PC-9 (cell line): ENCODE measurements at regions not wholly inside any gene's neighbourhood (a gene's known extent, or its start where the extent isn't known, plus 50 kb on each side); places are given as distances from the start of the nearest gene placed in this dataset.
"Not testable (repeated sequence)": the region's sequence is repeated elsewhere in the genome, so short reads cannot be mapped to it uniquely, and the experiment has no call there.

Experiments
- BruUV-seq: library from RNA; stranded (reverse); fragments of 400-500 nt; replicated peaks from 2 replicates; lab custom pipeline; 2021; lab: Mats Ljungman, UMichigan
- CTCF ChIA-PET: fragments of 300-600 bp; sonication (Branson Sonifier 250); formaldehyde crosslinking; loops from one replicate; lab custom pipeline; 2022; ENCODE audit warnings: antibody characterized with exemption; lab: Charles Lee
- POLR2A ChIA-PET: fragments of 300-600 bp; sonication (Branson Sonifier 250); formaldehyde crosslinking; loops from one replicate; lab custom pipeline; 2022; ENCODE audit warnings: antibody characterized with exemption; ENCODE audit not compliant: unreplicated experiment; lab: Charles Lee
- DNase-seq, 2 experiments: peaks; one replicate each; pipeline versions ENCODE4 v3.0.0 to v3.0.0-alpha.2; 2015 to 2022; ENCODE audit warnings: mixed read lengths in 1 of 2
- H2AFZ ChIP-seq: fragments of 200-600 bp; sonication (generic); 2 replicates; pipeline ENCODE4 v1.8.1; 2017; ENCODE audit warnings: antibody characterized with exemption
- H3F3A ChIP-seq: fragments of 200-600 bp; sonication (generic); 2 replicates; pipeline ENCODE4 v1.8.1; 2017; ENCODE audit warnings: antibody characterized with exemption, mild to moderate bottlenecking, low read depth; ENCODE audit not compliant: insufficient read depth
- H3K27ac ChIP-seq: fragments of 200-600 bp; sonication (generic); 2 replicates; pipeline ENCODE4 v1.6.1; 2016; ENCODE audit warnings: mixed run types
- H3K27me3 ChIP-seq: fragments of 200-600 bp; sonication (generic); 2 replicates; pipeline ENCODE4 v1.6.1; 2016; ENCODE audit warnings: low read depth, mixed run types; ENCODE audit not compliant: insufficient read depth
- H3K36me3 ChIP-seq: fragments of 200-600 bp; sonication (generic); 2 replicates; pipeline ENCODE4 v1.6.1; 2016; ENCODE audit warnings: low read depth, mixed run types
- H3K4me1 ChIP-seq: fragments of 200-600 bp; sonication (generic); replicated peaks from 2 replicates; pipeline ENCODE4 v1.6.1; 2016; ENCODE audit warnings: mixed run types; ENCODE audit not compliant: insufficient read depth
- H3K4me2 ChIP-seq: fragments of 200-600 bp; sonication (generic); 2 replicates; pipeline ENCODE4 v1.6.1; 2017; ENCODE audit warnings: mixed run types
- H3K4me3 ChIP-seq: fragments of 200-600 bp; sonication (generic); 2 replicates; pipeline ENCODE4 v1.6.1; 2016; ENCODE audit warnings: mixed run types
- H3K79me2 ChIP-seq: fragments of 200-600 bp; sonication (generic); 2 replicates; pipeline ENCODE4 v1.6.1; 2017; ENCODE audit warnings: low read depth, mixed run types
- H3K9me2 ChIP-seq: fragments of 200-600 bp; sonication (generic); 2 replicates; pipeline ENCODE4 v1.8.1; 2017; ENCODE audit warnings: mild to moderate bottlenecking; ENCODE audit not compliant: insufficient read depth
- H3K9me3 ChIP-seq: fragments of 200-600 bp; sonication (generic); 2 replicates; pipeline ENCODE4 v1.8.1; 2016; ENCODE audit warnings: low read depth; ENCODE audit not compliant: insufficient read depth
- H4K20me1 ChIP-seq: fragments of 200-600 bp; sonication (generic); 2 replicates; pipeline ENCODE4 v1.8.1; 2017; ENCODE audit not compliant: insufficient read depth
- EZH2 ChIP-seq: fragments of 200-600 bp; sonication (generic); IDR thresholded peaks from 2 replicates; pipeline ENCODE4 v1.8.0; 2017; ENCODE audit warnings: antibody characterized with exemption, low read depth
- intact Hi-C: fragments of 100-400 bp; cut with micrococcal nuclease; formaldehyde crosslinking; loops from one replicate; pipeline ENCODE4 v1.10.0; 2022; ENCODE audit not compliant: unreplicated experiment
- TF ChIP-seq, protein P1 (sequence below): fragments of 200-600 bp; sonication (generic); conservative IDR thresholded peaks from 2 replicates; pipeline ENCODE4 v1.6.1; 2017; ENCODE audit warnings: mixed run types, antibody characterized with exemption, mild to moderate bottlenecking, moderate library complexity

DNA sequence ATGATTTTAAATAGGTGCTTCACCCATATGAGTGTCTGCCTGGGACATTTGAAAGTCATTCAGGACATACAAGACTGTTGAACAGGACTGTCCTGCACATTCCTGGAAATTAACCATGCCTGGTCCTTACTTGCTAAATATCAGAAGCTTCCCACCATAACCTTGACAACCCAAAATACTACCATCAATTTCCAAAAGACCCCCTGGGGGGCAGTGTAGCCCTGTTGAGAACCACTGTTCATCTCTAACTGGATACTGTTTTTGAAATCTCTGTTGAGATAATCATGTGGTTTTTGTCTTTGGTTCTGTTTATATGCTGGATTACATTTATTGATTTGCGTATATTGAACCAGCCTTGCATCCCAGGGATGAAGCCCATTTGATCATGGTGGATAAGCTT, 123.8 kb upstream of the ARHGEF26 start:
- CTCF ChIA-PET, H3F3A ChIP-seq, H4K20me1 ChIP-seq, H3K9me2 ChIP-seq, H3K9me3 ChIP-seq, BruUV-seq, H3K27ac ChIP-seq, H3K27me3 ChIP-seq, H3K4me3 ChIP-seq, H3K4me2 ChIP-seq, H3K79me2 ChIP-seq, H3K4me1 ChIP-seq, H3K36me3 ChIP-seq, H2AFZ ChIP-seq, POLR2A ChIA-PET: not testable (repeated sequence)
- TF ChIP-seq, protein P1, sequence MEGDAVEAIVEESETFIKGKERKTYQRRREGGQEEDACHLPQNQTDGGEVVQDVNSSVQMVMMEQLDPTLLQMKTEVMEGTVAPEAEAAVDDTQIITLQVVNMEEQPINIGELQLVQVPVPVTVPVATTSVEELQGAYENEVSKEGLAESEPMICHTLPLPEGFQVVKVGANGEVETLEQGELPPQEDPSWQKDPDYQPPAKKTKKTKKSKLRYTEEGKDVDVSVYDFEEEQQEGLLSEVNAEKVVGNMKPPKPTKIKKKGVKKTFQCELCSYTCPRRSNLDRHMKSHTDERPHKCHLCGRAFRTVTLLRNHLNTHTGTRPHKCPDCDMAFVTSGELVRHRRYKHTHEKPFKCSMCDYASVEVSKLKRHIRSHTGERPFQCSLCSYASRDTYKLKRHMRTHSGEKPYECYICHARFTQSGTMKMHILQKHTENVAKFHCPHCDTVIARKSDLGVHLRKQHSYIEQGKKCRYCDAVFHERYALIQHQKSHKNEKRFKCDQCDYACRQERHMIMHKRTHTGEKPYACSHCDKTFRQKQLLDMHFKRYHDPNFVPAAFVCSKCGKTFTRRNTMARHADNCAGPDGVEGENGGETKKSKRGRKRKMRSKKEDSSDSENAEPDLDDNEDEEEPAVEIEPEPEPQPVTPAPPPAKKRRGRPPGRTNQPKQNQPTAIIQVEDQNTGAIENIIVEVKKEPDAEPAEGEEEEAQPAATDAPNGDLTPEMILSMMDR, result 0 out of 2 replicates have a peak, but pooled peaks have one; percentile 32
- intact Hi-C loops, result loop anchor here (2.0 kb wide), 1 partner anchor 255 kb away; no protein-coding TSS in a partner anchor
- DNase-seq, result peak in 1 of 2 experiments; percentile 19

DNA sequence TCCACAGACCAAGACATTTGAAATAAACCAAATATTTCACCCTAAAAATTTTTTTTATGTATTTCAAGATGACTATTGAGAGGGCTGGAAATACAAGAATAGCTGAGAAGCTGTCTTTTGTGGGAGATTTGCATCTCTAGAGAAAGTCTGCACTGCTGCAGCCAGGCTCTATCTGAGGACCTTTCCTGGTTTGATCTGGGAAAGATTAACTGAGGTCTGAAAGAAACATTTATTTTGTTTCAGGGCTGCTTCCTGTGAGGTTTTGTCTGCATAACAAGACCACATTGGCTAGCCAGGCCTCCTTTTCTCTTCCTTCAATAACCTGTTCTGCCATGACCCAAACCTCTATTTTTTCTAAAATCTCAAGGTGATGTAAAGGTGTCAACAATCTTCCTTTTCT, 117.5 kb upstream of the ARHGEF26 start:
- no peaks in the 10 kb centered on the region for H4K20me1 ChIP-seq
- H3F3A ChIP-seq, result no peaks in the 10 kb centered on the region
- H3K9me2 ChIP-seq, result no peaks in the 10 kb centered on the region
- H3K79me2 ChIP-seq, result no peaks in the 10 kb centered on the region
- H3K27ac ChIP-seq, result no peak overlapping the region
- no peak for DNase-seq
- H3K27me3 ChIP-seq, result no peaks in the 10 kb centered on the region
- no peak overlapping the region for H2AFZ ChIP-seq
- intact Hi-C loops, result no loop called here
- TF ChIP-seq EZH2, result no peak
- TF ChIP-seq, protein P1, result no peak
- no peak overlapping the region for H3K4me3 ChIP-seq
- no peaks in the 10 kb centered on the region for H3K36me3 ChIP-seq
- BruUV-seq, result no TSS peak
- ChIA-PET POLR2A (no interaction called here), CTCF (no interaction called here)
- no peaks in the 10 kb centered on the region; the same call in 1 of the 2 replicates for H3K9me3 ChIP-seq
- no peak overlapping the region for H3K4me2 ChIP-seq
- no peaks in the 10 kb centered on the region for H3K4me1 ChIP-seq

DNA sequence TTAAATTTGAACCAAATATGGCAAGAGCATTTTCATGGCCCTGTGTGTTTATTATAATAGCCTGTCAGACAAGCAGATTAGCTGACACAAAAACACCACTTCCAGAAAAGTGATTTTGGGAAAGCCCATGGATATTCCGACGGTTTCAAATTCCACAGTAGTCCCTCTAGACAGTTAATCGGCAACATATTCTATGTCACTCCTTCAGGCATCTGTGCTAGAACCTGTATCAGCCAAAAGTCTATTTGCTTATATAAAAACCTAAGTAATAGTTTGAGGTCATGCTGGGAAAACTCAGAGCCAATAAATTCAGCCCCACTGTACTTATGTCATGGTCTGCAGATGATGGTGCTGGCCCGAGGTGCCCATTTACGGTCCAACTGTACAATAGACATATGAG, 110.2 kb upstream of the ARHGEF26 start:
- no peaks in the 10 kb centered on the region; the same call in 1 of the 2 replicates for H3K4me1 ChIP-seq
- DNase-seq, result no peak
- H3K79me2 ChIP-seq, result no peaks in the 10 kb centered on the region
- intact Hi-C loops, result no loop called here
- H2AFZ ChIP-seq, result no peak overlapping the region
- H3K27me3 ChIP-seq, result no peaks in the 10 kb centered on the region
- no peaks in the 10 kb centered on the region for H3K9me2 ChIP-seq
- TF ChIP-seq, protein P1, result no peak
- TF ChIP-seq EZH2, result no peak
- H3K4me3 ChIP-seq, result no peak overlapping the region
- H3F3A ChIP-seq, result no peaks in the 10 kb centered on the region
- no peak overlapping the region for H3K4me2 ChIP-seq
- no peaks in the 10 kb centered on the region for H3K9me3 ChIP-seq
- no peaks in the 10 kb centered on the region for H3K36me3 ChIP-seq
- H4K20me1 ChIP-seq, result no peaks in the 10 kb centered on the region
- BruUV-seq, result no TSS peak
- no peak overlapping the region for H3K27ac ChIP-seq
- ChIA-PET CTCF (no interaction called here), POLR2A (no interaction called here)
